CD4-positive, alpha-beta T cell treated with Interferon gamma for 1 hour (primary cell): ENCODE measurements at regions not wholly inside any gene's neighbourhood (a gene's known extent, or its start where the extent isn't known, plus 50 kb on each side); places are given as distances from the start of the nearest gene placed in this dataset.

ENCODE experiments used
- DNase-seq: peaks from one replicate; pipeline ENCODE4 v3.0.0-alpha.2; 2020

DNA sequence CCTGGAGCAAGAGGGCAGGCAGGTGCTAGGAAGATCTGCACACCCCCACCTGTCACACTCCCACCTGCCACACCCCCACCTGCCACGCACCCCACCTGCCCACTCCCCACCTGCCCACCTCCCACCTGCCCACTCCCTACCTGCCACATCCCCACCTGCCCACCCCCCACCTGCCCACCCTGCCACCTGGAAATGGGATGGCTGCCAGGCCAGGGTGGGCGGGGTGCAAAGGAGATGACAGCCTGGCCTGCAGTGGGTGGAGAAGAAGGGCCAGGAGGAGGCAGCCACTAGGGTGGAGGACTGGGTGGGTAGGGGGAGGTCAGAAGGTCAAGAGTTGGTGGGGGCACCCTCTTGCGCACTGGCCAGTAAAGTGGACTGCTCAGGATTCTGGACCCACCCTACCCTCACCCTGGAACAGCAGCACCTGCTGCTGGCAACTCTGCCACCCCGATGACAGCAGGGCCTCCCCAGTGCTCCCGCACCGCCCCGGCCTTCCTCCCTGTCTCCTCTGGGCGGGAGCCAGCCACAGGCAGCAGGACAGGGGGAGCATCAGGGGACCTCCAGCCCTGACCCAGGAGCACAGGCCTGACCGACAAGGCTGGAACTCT lies 66.8 kb upstream of the NKX1-1 start:
- no peak for DNase-seq

- no peak for DNase-seq
These were observed 66.0 kb upstream of the NKX1-1 start for GRCh38 chr4:1472148-1472797.

GRCh38 chr4:1471443-1472147 lies 65.4 kb upstream of the NKX1-1 start:
- DNase-seq: no peak

GRCh38 chr4:1470816-1471442 lies 64.7 kb upstream of the NKX1-1 start:
- no peak for DNase-seq

DNA sequence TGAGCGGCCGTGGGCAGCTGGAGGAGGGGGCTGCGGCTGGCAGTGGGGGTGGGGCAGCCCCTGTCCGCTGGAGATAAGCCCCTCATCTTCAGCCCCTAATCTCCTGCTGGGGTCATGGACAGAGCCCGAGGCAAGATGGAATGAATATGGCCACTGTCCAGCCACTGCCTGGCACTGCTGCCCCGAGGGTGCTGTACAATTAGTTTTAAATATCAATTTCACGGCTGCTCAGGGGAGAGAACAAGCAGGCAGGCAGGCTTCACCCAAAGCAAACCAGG lies 64.1 kb upstream of the NKX1-1 start:
- no peak for DNase-seq

DNA sequence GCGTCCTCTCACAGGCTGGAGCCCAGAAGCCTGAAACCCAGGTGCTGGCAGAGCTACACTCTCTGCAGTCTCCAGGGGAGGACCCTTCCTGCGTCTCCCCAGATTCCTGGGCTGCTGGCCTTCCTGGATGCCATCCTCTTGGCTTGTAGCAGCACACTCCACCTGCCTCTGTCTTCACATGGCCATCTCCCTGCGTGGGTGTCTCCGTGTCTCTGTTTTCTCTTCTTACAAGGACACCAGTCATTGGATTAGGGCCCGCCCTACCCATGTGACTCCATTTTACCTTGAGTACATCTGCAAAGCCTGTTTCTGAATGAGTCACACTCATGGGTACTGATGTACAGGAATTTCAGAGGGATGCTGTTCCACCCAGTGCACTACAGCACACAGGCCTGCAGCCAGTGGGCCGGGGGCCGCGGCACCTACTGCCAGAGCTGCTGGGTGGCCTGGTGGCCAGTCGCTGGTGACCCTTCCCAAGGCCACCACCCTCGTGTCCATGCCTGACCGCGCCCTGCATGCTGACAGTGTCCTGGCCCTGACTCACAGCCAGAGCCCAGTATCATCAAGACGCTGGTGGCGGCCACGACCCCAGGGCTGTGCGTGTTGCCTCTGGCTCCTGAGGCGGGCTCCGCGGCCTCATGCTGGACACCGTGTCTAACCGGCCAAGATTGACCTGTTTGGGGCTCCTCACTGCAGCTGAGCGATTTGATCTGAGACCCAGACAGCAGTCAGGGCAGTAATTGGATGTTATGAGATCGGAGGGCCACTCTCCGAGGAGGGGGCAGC lies 63.6 kb upstream of the NKX1-1 start:
- DNase-seq: no peak

DNA sequence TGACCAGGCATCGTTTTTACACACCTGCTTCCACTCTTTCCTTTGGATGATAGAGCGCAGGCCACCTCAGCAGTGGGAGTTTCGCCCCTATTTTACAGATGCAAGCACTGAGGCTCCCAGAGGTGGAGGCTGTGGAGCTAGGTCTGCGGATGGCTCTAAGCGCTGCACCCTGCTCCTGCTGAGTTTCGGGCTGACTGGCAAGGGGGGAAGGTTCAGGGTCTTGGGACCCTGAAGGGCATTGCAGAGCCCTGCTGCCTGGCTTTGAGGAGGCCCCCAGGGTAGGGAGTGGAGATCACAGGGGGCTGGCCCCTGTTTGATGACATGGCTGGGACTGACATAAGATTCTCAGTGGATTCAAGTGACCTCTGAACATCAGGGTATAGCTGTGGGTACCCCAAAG lies 62.8 kb upstream of the NKX1-1 start:
- DNase-seq: no peak

DNA sequence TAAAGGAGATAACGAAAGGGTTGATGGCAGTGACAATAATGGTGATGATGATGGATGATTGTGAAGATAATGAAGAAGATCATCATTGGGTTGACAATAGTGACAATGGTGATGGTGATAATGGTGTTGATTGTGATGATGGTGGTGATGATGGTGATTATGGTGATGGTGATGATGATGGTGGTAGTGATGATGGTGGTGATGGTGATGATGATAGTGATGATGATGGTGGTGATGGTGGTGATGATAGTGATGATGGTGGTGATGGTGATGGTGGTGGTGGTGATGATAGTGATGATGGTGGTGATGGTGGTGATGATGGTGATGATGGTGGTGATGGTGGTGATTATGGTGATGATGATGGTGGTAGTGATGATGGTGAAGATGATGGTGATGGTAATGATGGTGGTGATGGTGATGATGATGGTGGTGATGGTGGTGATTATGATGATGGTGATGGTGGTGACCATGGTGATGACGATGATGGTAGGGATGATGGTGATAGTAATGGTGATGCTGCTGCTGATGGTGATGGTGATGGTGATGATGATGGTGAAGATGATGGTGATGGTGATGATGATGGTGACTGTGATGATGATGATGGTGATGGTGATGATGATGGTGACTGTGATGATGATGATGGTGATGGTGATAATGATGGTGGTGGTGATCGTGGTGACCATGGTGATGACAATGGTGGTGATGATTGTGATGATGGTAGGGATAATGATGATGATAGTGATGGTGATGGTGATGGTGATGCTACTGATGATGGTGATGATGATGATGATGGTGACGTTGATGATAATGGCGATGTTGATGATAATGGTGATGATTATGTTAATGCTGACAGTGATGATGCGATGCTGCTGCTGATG lies 61.6 kb upstream of the NKX1-1 start:
- DNase-seq: no peak

DNA sequence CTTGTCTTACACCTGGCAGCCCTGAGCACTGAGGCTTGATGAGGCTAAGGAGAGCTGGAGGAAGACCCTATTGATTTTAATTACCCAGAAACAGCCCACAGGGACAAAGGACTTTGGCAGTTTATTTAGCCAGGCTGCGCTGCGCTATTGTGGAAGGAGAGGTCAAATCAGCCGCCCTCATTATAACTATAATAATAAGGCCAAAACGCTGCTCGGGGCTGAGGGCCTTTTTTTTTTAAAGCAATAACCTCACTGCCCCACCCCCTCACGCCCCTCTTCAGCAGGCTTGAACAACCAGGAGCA lies 60.6 kb upstream of the NKX1-1 start:
- DNase-seq: no peak

GRCh38 chr4:1466034-1466862 lies 60.0 kb upstream of the NKX1-1 start:
- no peak for DNase-seq

- DNase-seq: no peak
These were observed 59.2 kb upstream of the NKX1-1 start for GRCh38 chr4:1465173-1466033.

GRCh38 chr4:1464581-1465171 lies 58.4 kb upstream of the NKX1-1 start:
- DNase-seq: no peak

DNA sequence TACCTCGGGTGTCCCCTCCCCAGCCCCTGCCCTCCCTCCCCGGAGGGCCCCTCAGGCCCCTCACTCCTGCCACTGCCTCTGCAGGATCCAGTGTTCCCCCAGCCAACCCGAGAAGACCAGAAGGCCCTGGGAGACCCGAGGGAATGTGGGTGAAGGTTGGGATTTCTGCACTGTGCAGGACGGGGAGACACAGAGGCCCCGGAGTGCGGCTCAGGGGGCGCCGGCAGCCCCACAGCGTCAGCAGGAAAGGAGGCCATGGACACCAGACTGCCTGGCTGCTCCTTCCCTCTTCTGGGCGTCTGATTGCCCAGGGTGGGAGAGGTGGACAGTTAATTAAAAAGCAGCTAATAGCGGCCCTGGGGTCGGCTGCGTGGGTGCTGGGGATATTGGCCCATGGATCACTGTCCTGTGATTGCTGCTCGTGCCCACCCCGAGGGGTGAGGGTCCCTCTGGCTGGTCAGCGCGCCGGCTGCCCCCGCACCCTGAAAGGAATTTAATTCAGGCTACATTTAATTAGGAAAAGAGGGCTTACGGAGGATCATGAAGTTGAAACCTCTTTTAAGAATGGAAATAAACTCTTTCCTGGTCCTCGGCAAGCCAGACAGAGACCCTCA lies 57.8 kb upstream of the NKX1-1 start:
- no peak for DNase-seq

GRCh38 chr4:1463088-1463926 lies 57.1 kb upstream of the NKX1-1 start:
- DNase-seq: no peak

DNA sequence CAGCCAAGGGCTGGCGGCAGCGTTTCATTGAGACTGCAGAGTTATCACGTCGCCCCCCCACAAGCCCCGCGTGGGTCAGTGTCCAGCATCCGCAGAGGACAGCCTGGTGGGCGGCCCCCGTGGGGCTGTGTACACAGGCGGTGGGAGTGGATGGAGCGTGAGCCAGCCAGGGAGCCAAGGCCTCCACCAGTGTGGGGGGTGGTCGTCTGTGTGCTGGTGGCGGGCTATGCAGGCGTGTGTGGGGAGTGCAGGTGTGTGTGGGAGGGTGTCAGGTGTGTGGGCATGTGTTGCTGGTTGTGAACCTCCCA lies 56.5 kb upstream of the NKX1-1 start:
- no peak for DNase-seq

GRCh38 chr4:1462009-1462767 lies 55.9 kb upstream of the NKX1-1 start:
- DNase-seq: no peak

DNA sequence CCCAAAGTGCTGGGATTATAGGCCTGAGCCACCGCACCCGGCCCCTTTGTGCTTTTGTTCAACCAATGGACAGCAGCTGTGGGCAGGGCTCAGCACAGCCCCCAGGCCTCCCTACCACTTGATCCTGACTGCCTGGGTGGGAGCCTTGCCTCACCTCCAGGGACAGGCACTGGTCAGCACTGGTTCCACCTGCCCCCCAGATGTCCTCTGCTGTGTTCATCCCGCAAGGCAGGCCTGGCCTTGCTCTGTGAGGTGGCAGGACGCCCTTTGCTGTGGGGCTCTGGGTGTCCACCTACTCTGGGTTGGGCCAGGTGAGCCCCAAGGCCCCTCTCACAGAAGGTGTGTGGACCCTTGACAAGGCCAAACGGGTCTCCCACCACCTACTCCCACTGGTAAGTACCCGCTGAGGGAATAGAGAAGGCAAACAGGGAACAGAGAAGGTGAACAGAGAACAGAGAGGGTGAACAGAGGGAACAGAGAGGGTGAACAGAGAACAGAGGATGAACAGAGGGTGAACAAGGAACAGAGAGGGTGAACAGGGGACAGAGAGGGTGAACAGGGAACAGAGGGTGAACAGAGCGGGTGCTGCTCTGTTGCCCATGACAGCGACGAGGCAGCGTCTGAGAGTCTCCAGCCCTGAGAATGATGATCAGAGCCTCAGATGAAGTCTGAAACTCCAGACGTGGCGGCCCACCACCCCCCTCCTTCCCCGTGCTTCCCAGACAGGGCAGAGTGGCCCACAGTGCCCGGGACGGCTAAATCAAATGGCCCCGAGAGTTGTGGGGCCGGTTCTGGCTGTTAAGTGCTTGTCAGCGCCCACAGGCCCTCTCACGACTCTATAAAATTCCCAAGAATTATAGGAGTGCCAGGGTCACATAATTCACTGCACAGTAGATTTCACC lies 55.0 kb upstream of the NKX1-1 start:
- DNase-seq: no peak
